Stimulated activated CD4-positive, alpha-beta T cell treated with anti-CD3 and anti-CD28 coated beads, Interleukin-12 subunit alpha, Interleukin-12 subunit beta, amount 100 ng/mL, for 24 hours (primary cell): ENCODE measurements at regions not wholly inside any gene's neighbourhood (a gene's known extent, or its start where the extent isn't known, plus 50 kb on each side); places are given as distances from the start of the nearest gene placed in this dataset.
"Not testable (repeated sequence)": the region's sequence is repeated elsewhere in the genome, so short reads cannot be mapped to it uniquely, and the experiment has no call there.

Experiments
- DNase-seq, 2 experiments: peaks; one replicate each; pipeline ENCODE4 v3.0.0-alpha.2; 2020; ENCODE audit warnings: low read depth in 2 of 2

GRCh38 chr9:117649126-117649525, 55.1 kb upstream of the TLR4 start:
- no peak for DNase-seq

GRCh38 chr9:117644932-117645636, 59.1 kb upstream of the TLR4 start:
- no peak for DNase-seq

GRCh38 chr9:117644133-117644931, 59.9 kb upstream of the TLR4 start:
- DNase-seq, result peak; percentile 4 to 46

GRCh38 chr9:117643288-117643654, 60.9 kb upstream of the TLR4 start:
- no peak for DNase-seq

GRCh38 chr9:117642571-117643287, 61.5 kb upstream of the TLR4 start:
- not testable (repeated sequence) for DNase-seq

GRCh38 chr9:117636681-117637080, 67.5 kb upstream of the TLR4 start:
- no peak for DNase-seq

GRCh38 chr9:117625154-117625553, 79.0 kb upstream of the TLR4 start:
- DNase-seq, result no peak

GRCh38 chr9:117624106-117624505, 80.1 kb upstream of the TLR4 start:
- no peak for DNase-seq

GRCh38 chr9:117622347-117622746, 81.9 kb upstream of the TLR4 start:
- no peak for DNase-seq

GRCh38 chr9:117616431-117616831, 87.8 kb upstream of the TLR4 start:
- no peak for DNase-seq

GRCh38 chr9:117612317-117612716, 91.9 kb upstream of the TLR4 start:
- DNase-seq, result no peak

GRCh38 chr9:117597977-117598376, 106.2 kb upstream of the TLR4 start:
- no peak for DNase-seq

- no peak for DNase-seq
Measured at GRCh38 chr9:117596678-117597077, 107.5 kb upstream of the TLR4 start.

GRCh38 chr9:117595650-117596049, 108.6 kb upstream of the TLR4 start:
- DNase-seq, result no peak

GRCh38 chr9:117587263-117587662, 116.9 kb upstream of the TLR4 start:
- no peak for DNase-seq

- no peak for DNase-seq
Measured at GRCh38 chr9:117574099-117574498, 130.1 kb upstream of the TLR4 start.

- no peak for DNase-seq
Measured at GRCh38 chr9:117564839-117565238, 139.4 kb upstream of the TLR4 start.

GRCh38 chr9:117561761-117562160, 142.4 kb upstream of the TLR4 start:
- no peak for DNase-seq

GRCh38 chr9:117555964-117556629, 141.2 kb upstream of the ASTN2 start:
- DNase-seq, result peak in 1 of 2 experiments; percentile 34

- DNase-seq, result no peak
Measured at GRCh38 chr9:117552811-117553210, 138.0 kb upstream of the ASTN2 start.

- DNase-seq, result no peak
Measured at GRCh38 chr9:117551171-117551570, 136.3 kb upstream of the ASTN2 start.

- DNase-seq, result no peak
Measured at GRCh38 chr9:117549444-117549843, 134.6 kb upstream of the ASTN2 start.
